HL-60 (cell line): ENCODE measurements at regions not wholly inside any gene's neighbourhood (a gene's known extent, or its start where the extent isn't known, plus 50 kb on each side); places are given as distances from the start of the nearest gene placed in this dataset.

Experiments used
- DNase-seq, 2 experiments: peaks; one replicate each; pipeline ENCODE4 v3.0.0-alpha.2; 2010 to 2020; ENCODE audit warnings: low read depth in 1 of 2, low spot score in 1 of 2
- H3K27ac ChIP-seq: fragments of 250-450 bp; sonication (Bioruptor Pico); replicated peaks from 2 replicates; pipeline ENCODE4 v1.5.1; 2020; ENCODE audit warnings: mild to moderate bottlenecking, moderate library complexity
- H3K27me3 ChIP-seq: fragments of 250-450 bp; sonication (Bioruptor Pico); 2 replicates; pipeline ENCODE4 v1.5.1; 2021; ENCODE audit warnings: mild to moderate bottlenecking, moderate library complexity; ENCODE audit not compliant: insufficient read depth, poor library complexity, severe bottlenecking
- H3K4me3 ChIP-seq: replicated peaks from 2 replicates; pipeline ENCODE4 v1.5.1; 2011; ENCODE audit warnings: mild to moderate bottlenecking, control low read depth, low read length; ENCODE audit not compliant: insufficient read depth
- CTCF ChIP-seq: IDR thresholded peaks from one replicate; pipeline ENCODE4 v1.5.1; 2011; ENCODE audit warnings: low read length, control low read depth, inconsistent platforms; ENCODE audit not compliant: insufficient read depth
- GABPA ChIP-seq: IDR thresholded peaks from 2 replicates; pipeline ENCODE4 v1.6.1; 2012; ENCODE audit warnings: low read depth
- POLR2AphosphoS5 ChIP-seq: IDR thresholded peaks from 2 replicates; pipeline ENCODE4 v1.6.1; 2012; ENCODE audit warnings: low read depth
- SPI1 ChIP-seq: IDR thresholded peaks from 2 replicates; pipeline ENCODE4 v1.6.1; 2012; ENCODE audit warnings: low read depth, mild to moderate bottlenecking, borderline replicate concordance
- TF ChIP-seq, protein P1 (sequence below): IDR thresholded peaks from 2 replicates; pipeline ENCODE4 v1.6.1; 2012; ENCODE audit warnings: low read depth; ENCODE audit not compliant: insufficient replicate concordance

DNA sequence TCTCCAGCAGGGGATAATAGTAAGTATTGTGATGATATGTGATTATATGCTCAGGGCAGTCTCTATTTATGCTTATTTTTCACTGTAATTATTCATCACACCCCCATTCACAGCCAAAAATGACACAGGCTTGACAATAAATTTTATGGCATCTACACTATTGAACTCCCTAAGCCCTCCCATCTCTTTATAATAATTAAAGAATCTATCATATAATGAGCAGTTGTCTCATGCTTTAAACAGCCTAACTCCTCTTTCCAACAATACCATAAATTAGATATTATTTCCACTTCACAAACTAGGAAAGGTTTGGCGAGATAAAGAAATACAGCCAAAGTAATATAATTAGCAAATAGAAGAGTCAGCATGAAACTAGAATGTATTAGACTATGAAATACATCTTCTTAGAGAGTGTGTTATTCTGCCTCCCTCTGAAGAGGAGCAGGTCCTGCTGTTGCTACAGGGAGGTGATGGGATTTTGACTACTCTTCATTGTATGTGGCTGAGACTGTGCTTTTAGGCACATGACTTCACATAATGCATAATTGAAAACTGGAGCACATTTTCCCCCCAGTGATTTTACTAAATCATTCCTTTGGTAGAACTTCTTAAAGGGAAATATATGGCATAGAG lies 488.8 kb downstream of the HTR1A start:
- Histone ChIP-seq H3K27me3 (no peaks in the 10 kb centered on the region), H3K4me3 (no peak overlapping the region), H3K27ac (no peak overlapping the region)
- DNase-seq = no peak
- TF ChIP-seq CTCF = no peak
- no peak for TF ChIP-seq SPI1
- TF ChIP-seq POLR2AphosphoS5 = no peak
- TF ChIP-seq GABPA = no peak
- TF ChIP-seq, protein P1, sequence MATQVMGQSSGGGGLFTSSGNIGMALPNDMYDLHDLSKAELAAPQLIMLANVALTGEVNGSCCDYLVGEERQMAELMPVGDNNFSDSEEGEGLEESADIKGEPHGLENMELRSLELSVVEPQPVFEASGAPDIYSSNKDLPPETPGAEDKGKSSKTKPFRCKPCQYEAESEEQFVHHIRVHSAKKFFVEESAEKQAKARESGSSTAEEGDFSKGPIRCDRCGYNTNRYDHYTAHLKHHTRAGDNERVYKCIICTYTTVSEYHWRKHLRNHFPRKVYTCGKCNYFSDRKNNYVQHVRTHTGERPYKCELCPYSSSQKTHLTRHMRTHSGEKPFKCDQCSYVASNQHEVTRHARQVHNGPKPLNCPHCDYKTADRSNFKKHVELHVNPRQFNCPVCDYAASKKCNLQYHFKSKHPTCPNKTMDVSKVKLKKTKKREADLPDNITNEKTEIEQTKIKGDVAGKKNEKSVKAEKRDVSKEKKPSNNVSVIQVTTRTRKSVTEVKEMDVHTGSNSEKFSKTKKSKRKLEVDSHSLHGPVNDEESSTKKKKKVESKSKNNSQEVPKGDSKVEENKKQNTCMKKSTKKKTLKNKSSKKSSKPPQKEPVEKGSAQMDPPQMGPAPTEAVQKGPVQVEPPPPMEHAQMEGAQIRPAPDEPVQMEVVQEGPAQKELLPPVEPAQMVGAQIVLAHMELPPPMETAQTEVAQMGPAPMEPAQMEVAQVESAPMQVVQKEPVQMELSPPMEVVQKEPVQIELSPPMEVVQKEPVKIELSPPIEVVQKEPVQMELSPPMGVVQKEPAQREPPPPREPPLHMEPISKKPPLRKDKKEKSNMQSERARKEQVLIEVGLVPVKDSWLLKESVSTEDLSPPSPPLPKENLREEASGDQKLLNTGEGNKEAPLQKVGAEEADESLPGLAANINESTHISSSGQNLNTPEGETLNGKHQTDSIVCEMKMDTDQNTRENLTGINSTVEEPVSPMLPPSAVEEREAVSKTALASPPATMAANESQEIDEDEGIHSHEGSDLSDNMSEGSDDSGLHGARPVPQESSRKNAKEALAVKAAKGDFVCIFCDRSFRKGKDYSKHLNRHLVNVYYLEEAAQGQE = no peak

DNA sequence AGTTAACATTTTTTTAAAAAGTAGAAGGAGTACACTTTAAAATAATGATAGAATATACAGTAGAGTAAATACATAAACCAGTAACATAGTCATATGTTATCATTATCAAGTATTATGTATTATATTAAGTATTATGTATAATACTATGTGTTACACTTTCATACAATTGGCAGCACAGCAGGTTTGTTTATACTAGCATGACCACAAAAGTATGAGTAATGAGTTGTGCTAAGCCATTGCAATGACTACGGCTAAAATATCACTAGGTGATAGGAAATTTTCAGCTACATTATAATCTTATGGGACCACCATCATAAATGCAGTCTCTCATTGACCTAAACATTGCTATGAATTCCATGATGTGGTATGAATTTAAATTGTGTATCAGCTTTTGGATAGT lies 506.0 kb downstream of the HTR1A start:
- TF ChIP-seq POLR2AphosphoS5 = no peak
- TF ChIP-seq, protein P1 = no peak
- no peak for TF ChIP-seq SPI1
- no peak for TF ChIP-seq GABPA
- TF ChIP-seq CTCF = no peak
- no peak overlapping the region for H3K4me3 ChIP-seq
- no peak overlapping the region for H3K27ac ChIP-seq
- DNase-seq = no peak
- H3K27me3 ChIP-seq = no peaks in the 10 kb centered on the region

GRCh38 chr5:63451188-63451587 lies 511.1 kb downstream of the HTR1A start:
- H3K4me3 ChIP-seq = no peak overlapping the region
- TF ChIP-seq, protein P1 = no peak
- no peak for TF ChIP-seq POLR2AphosphoS5
- TF ChIP-seq SPI1 = no peak
- no peak for TF ChIP-seq GABPA
- no peak for TF ChIP-seq CTCF
- no peaks in the 10 kb centered on the region for H3K27me3 ChIP-seq
- no peak for DNase-seq
- no peak overlapping the region for H3K27ac ChIP-seq
